HUES64 (cell line): ENCODE measurements at regions not wholly inside any gene's neighbourhood (a gene's known extent, or its start where the extent isn't known, plus 50 kb on each side); places are given as distances from the start of the nearest gene placed in this dataset.

Source experiments
- H3K27ac ChIP-seq: 2 replicates; pipeline ENCODE4 v1.7.0; 2013; ENCODE audit warnings: low read depth, low read length, inconsistent platforms
- H3K27me3 ChIP-seq: 2 replicates; pipeline ENCODE4 v1.6.1; 2013; ENCODE audit warnings: mild to moderate bottlenecking, low read length; ENCODE audit not compliant: insufficient read depth
- H3K36me3 ChIP-seq: 2 replicates; pipeline ENCODE4 v1.6.1; 2013; ENCODE audit warnings: mild to moderate bottlenecking, low read length; ENCODE audit not compliant: insufficient read depth
- H3K4me1 ChIP-seq: 2 replicates; pipeline ENCODE4 v1.6.1; 2013; ENCODE audit warnings: mild to moderate bottlenecking, low read length, moderate library complexity; ENCODE audit not compliant: insufficient read depth
- H3K4me3 ChIP-seq: 2 replicates; pipeline ENCODE4 v1.5.1; 2013; ENCODE audit warnings: mild to moderate bottlenecking, low read length, moderate library complexity
- H3K9ac ChIP-seq: 2 replicates; pipeline ENCODE4 v1.6.1; 2013; ENCODE audit warnings: mild to moderate bottlenecking, low read depth, low read length
- H3K9me3 ChIP-seq: 2 replicates; pipeline ENCODE4 v1.6.1; 2013; ENCODE audit warnings: low read depth, low read length; ENCODE audit not compliant: insufficient read depth
- WGBS: fragments of 150-250, 120-280 bp; methylation state at CpG from one replicate; pipeline ENCODE4 v1.1.7; 2013; ENCODE audit warnings: missing lambda C conversion rate; 5-methylcytosine and 5-hydroxymethylcytosine counted together

DNA sequence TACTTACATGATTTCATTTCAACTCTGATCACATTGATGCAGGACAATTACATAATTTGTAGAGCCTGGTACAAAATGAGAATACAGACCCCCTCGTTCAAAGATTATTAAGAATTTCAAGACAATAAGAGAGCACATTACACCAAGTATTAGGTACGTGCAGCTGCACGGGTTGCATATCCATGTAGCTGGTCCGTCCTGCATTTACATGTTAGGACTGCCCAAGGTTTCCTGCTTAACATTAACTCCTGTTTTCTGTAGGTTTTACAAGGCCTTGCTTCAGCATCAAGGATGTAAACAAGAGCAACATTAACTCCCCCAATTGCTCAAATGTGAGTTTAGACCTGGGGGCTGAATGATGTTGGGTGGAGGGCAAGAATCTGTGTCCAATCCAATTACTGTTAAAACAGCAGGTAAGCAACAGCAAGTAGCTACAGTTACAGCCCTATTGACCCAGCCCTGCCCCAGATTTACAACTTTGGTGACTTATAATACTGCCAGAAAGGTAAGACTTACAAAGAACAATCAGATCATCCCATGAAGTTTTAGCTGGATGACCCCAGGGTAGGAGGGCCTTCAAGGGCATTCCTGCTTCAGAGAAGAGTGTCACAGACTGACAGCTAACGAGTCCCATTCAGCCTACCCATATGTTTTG lies 127.4 kb upstream of the PPP2R3A start:
- no peaks in the 10 kb centered on the region for H3K4me1 ChIP-seq
- H3K27me3 ChIP-seq = no peaks in the 10 kb centered on the region
- no peak overlapping the region for H3K4me3 ChIP-seq
- WGBS = 92% methylated on average over 4 of the region's 5 CpGs
- no peaks in the 10 kb centered on the region for H3K9me3 ChIP-seq
- H3K27ac ChIP-seq = no peak overlapping the region
- no peaks in the 10 kb centered on the region for H3K36me3 ChIP-seq
- H3K9ac ChIP-seq = no peak overlapping the region

DNA sequence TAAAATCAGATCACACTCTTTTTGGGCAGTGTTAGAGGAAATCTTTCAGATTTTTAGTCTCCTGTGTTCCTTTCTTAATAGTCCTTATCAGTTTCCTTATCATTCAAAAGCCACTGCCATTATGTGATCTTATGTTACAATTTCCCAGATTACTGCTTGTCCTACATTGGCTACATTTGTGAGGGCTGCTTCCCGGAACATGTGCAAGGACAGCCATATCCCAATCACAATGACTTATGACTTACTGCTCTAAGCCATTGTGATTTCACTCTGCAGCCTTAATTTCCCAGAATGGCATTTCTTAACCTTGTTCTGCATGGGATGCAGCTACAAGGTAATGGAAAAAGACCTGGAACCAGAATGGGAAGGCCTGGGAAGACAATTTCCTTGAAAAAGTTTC lies 125.1 kb upstream of the PPP2R3A start:
- H3K36me3 ChIP-seq = no peaks in the 10 kb centered on the region
- H3K4me3 ChIP-seq = no peak overlapping the region
- H3K27me3 ChIP-seq = no peaks in the 10 kb centered on the region
- H3K4me1 ChIP-seq = no peaks in the 10 kb centered on the region
- WGBS = 96% methylated on average over 1 of the region's 1 CpG
- H3K9ac ChIP-seq = no peak overlapping the region
- H3K27ac ChIP-seq = no peak overlapping the region
- H3K9me3 ChIP-seq = no peaks in the 10 kb centered on the region

GRCh38 chr3:135844386-135844785 lies 121.1 kb upstream of the PPP2R3A start:
- H3K27ac ChIP-seq = no peak overlapping the region
- H3K36me3 ChIP-seq = no peaks in the 10 kb centered on the region
- no peaks in the 10 kb centered on the region for H3K4me1 ChIP-seq
- H3K4me3 ChIP-seq = no peak overlapping the region
- peaks cover 8% of the 10 kb centered on the region for H3K9me3 ChIP-seq
- no peak overlapping the region for H3K9ac ChIP-seq
- H3K27me3 ChIP-seq = no peaks in the 10 kb centered on the region

GRCh38 chr3:135848051-135848450 lies 117.5 kb upstream of the PPP2R3A start:
- H3K9ac ChIP-seq = no peak overlapping the region
- H3K27ac ChIP-seq = no peak overlapping the region
- no peak overlapping the region for H3K4me3 ChIP-seq
- no CpG with 5 or more reads among the region's 1 CpG for WGBS
- H3K9me3 ChIP-seq = peaks cover 8% of the 10 kb centered on the region
- H3K36me3 ChIP-seq = no peaks in the 10 kb centered on the region
- H3K4me1 ChIP-seq = no peaks in the 10 kb centered on the region
- H3K27me3 ChIP-seq = no peaks in the 10 kb centered on the region

DNA sequence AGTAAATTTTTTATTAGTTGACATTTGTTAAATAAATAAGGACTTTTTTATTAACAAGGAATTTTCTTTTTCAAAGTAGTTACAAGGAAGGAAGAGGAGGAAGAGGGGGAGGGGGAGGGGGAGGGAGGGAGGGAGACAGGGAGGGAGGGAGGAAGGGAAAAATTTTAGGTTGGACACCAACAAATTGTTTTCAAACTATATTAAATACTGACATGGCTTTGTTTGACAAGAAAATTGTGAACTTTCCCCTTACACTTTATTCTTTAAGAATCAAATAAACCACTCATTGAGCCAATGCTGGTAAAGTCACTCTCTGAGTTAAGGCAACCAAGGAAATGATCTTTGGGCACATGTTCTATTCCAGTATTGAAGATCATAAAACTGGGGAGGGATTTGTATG lies 115.7 kb upstream of the PPP2R3A start:
- no peak overlapping the region for H3K27ac ChIP-seq
- no peaks in the 10 kb centered on the region for H3K4me1 ChIP-seq
- H3K27me3 ChIP-seq = no peaks in the 10 kb centered on the region
- peaks cover 8% of the 10 kb centered on the region for H3K9me3 ChIP-seq
- H3K9ac ChIP-seq = no peak overlapping the region
- no peak overlapping the region for H3K4me3 ChIP-seq
- H3K36me3 ChIP-seq = no peaks in the 10 kb centered on the region

- Histone ChIP-seq H3K4me1 (no peaks in the 10 kb centered on the region), H3K9ac (no peak overlapping the region), H3K27ac (no peak overlapping the region), H3K36me3 (no peaks in the 10 kb centered on the region), H3K27me3 (no peaks in the 10 kb centered on the region), H3K4me3 (no peak overlapping the region), H3K9me3 (peaks cover 8% of the 10 kb centered on the region)
- WGBS = 87% methylated on average over 4 of the region's 4 CpGs
Measured at GRCh38 chr3:135851201-135852081, 114.1 kb upstream of the PPP2R3A start.

- Histone ChIP-seq H3K9me3 (no peaks in the 10 kb centered on the region; the same call in 1 of the 2 replicates), H3K4me3 (no peak overlapping the region), H3K36me3 (no peaks in the 10 kb centered on the region), H3K27ac (no peak overlapping the region), H3K4me1 (no peaks in the 10 kb centered on the region), H3K9ac (no peak overlapping the region), H3K27me3 (no peaks in the 10 kb centered on the region)
- 95% methylated on average over 2 of the region's 2 CpGs for WGBS
Measured at GRCh38 chr3:135853981-135854380, 111.5 kb upstream of the PPP2R3A start.

DNA sequence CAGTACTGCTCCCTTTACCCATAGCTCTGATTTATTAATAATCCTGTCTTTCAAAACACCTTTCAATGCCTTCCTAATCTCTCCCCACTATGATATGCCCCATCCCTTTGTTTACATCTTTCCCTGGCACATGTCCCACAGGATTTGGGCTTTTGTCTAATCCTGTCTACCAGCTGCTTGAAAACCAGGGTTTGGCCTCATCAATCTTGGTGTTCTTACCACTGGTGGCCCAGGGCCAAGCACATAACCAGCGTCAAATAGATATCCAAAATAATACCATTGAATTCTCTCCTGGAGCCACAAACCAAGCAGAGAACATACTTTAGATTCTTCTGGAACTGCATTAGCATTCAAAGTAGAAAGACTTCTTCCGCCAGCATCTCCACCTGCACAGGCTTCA lies 104.8 kb upstream of the PPP2R3A start:
- no peaks in the 10 kb centered on the region for H3K9me3 ChIP-seq
- H3K4me3 ChIP-seq = no peak overlapping the region
- no peak overlapping the region for H3K27ac ChIP-seq
- H3K9ac ChIP-seq = no peak overlapping the region
- 94% methylated on average over 2 of the region's 2 CpGs for WGBS
- no peaks in the 10 kb centered on the region for H3K4me1 ChIP-seq
- H3K27me3 ChIP-seq = no peaks in the 10 kb centered on the region
- H3K36me3 ChIP-seq = no peaks in the 10 kb centered on the region

DNA sequence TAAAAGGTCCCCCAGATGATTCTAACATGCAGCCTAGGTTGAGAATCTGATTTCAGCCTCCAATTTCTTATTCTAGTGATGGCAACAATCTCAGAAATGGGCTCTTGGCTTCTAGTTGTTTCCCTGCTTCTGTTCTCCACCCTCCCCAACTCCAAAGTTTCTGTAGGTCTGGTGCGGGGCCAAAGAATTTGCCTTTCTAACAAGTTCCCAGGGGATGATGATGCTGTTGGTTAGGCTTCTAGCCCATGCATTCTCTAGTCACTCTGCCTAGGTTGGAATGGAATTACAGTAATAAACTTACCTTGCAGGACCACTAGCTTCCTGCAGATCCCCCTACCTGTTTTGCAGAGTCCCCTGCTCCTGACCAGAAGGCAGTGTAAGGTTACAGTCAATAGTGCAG lies 103.2 kb upstream of the PPP2R3A start:
- H3K27me3 ChIP-seq = no peaks in the 10 kb centered on the region
- no peaks in the 10 kb centered on the region for H3K9me3 ChIP-seq
- no peaks in the 10 kb centered on the region for H3K36me3 ChIP-seq
- H3K9ac ChIP-seq = no peak overlapping the region
- H3K4me1 ChIP-seq = no peaks in the 10 kb centered on the region
- 100% methylated on average over 1 of the region's 1 CpG for WGBS
- no peak overlapping the region for H3K27ac ChIP-seq
- H3K4me3 ChIP-seq = no peak overlapping the region

- H3K9me3 ChIP-seq = no peaks in the 10 kb centered on the region
- H3K4me1 ChIP-seq = no peaks in the 10 kb centered on the region
- no peaks in the 10 kb centered on the region for H3K27me3 ChIP-seq
- no peak overlapping the region for H3K9ac ChIP-seq
- H3K4me3 ChIP-seq = no peak overlapping the region
- no peak overlapping the region for H3K27ac ChIP-seq
- WGBS = 89% methylated on average over 1 of the region's 1 CpG
- no peaks in the 10 kb centered on the region for H3K36me3 ChIP-seq
Measured at GRCh38 chr3:135864060-135864459, 101.5 kb upstream of the PPP2R3A start.

- Histone ChIP-seq H3K27me3 (no peaks in the 10 kb centered on the region), H3K4me1 (no peaks in the 10 kb centered on the region), H3K27ac (no peak overlapping the region), H3K9me3 (no peaks in the 10 kb centered on the region), H3K4me3 (no peak overlapping the region), H3K36me3 (no peaks in the 10 kb centered on the region), H3K9ac (no peak overlapping the region)
Measured at GRCh38 chr3:135865085-135865484, 100.4 kb upstream of the PPP2R3A start.
